ENCODE measurements at regions not wholly inside any gene's neighbourhood (a gene's known extent, or its start where the extent isn't known, plus 50 kb on each side); places are given as distances from the start of the nearest gene placed in this dataset.

DNA sequence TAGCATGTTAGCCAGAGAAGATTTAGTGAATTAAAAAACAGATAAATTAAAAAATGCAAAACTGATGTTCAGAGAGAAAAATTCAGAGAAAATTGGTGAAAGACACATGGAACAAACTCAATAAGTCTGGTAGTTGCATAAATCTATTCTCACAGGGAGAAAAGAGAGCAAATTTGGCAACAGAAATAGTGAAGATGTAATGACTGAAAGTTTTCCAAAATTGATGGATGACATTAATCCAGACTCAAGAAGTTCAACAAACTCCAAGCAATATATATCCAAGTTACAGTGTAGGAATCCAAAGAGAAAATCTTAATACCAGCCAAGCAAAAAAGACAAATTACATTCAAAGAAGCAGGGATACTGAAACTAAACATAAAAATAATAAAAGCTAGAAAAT lies 302.7 kb upstream of the ARPP21 start:
- no peak for FAIRE-seq

DNA sequence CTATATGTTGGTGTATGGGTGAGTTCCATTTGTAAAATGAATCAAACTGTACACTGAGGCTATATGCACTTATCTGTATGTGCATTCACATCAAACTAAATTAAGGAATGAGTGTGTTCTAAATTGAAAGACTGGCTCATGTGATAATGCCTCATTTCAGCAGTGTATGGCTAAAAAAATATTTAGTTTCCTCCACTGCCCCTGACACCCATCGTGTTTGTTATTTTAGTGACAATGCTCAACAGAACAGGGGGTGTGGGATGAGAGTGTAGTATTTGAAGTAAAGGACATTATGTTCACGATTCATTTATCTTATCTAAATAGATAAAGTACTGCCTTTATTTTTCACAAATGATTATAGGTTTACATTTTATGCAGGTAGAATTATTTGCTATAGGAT lies 301.1 kb upstream of the ARPP21 start:
- no peak for FAIRE-seq

DNA sequence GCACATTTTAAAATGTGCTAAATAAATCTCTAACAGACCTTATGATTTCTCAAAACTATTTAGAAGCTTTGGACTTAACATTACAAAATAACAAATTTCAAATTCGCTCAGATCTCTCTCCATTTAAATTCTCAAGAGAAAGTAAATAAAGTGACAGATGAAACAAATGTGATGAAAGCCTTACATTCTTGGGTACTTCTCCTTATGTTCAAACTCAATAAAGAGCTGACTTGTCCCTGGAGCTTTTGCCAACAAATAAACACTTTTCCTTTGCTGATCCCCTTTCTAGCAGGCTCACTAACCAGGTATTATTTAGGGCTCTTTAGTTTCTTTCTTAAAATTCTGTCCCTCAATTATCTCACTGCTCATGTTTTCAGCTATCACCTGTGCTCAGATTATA lies 259.1 kb upstream of the ARPP21 start:
- no peak for FAIRE-seq

DNA sequence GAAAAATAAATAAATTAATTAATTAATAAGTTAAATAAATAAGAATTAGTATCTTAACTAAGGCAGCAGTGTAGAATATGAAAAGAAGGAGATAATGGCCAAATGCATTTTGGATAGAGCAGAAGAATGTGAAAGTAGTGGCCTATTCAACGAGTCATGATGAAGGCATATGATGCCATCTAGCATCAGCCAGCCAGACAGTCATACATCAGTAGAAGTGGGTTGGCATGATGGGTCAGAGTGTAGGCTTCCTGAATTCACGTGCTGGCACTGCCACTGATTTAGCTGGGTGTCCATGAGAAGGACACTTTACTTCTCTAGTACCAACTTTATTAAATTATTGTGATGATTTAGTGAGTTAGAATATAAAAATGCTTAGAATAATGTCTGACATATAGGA lies 256.1 kb upstream of the ARPP21 start:
- FAIRE-seq: no peak

DNA sequence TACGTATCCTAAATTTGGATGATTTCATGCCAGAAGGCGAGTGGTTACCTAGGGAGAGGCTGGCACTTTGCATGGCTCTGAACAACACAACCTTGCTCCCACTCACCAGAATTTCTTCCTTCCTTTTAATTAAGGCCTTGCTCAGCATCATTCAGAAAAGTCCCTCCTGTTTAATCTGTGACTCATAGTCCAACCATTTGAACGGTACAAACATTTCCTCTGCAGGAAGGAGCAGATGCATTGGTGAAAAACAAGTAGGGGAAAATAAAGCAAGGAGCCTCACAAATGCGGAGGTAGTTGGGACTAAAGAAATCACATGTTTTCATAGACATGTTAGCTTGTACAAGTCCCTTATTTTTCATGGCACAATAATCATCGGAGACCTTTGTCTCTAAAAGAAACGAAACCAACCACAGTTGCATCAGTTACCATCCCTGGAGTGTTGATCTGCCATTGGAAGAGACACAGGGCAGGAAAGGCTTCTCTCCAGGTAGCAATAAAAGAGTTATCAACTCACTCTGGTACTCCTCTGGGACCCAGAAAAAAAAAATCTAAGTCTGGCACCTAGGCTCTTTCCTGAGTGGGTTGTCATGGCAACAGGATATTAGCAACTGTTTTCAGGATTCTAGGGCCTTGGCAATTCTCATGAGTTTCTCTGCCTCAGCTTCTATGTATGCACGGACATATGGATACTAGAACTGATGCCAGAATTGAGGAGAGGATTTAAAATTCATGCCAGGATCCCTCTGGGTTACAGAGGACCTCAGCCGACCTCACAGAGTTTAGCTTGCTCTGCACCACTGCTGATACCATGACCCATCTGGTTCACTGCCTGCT lies 255.4 kb upstream of the ARPP21 start:
- no peak for FAIRE-seq

DNA sequence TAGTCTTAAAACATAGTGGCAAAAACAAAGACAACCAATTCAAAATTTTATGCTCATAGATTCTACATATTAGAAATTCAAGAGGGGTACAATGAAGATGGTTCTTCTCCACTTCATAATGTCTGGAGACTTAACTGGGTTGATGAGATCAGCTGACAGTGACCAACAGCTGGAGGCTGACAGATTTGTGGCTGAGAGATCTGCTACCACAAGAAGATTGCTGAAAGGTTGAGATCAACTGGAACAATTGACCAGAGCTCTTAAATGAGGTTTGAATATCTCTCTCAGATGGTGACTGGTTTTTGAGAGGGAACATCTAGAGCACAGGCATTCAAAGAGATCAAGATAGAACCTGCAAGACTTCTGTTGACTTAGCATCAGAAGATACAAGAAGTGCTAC lies 254.1 kb upstream of the ARPP21 start:
- no peak for FAIRE-seq

DNA sequence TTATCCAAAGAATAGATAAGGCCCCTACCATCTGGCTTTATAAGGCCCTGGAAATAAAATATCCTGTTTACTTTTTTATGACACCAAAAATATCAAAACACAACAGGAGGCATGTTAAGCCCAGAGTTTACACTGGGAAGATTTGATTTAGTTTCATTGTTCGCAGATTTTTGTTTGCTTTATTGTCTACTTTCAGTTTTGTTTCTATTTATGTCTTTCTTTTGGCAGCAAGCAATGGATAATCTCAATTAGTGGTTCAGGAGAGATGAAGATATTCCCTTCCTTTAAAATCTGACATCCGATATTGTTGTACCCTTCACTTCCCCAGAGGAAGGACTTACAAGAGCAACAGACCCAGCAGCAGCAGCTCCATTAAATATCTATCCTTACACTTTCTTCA lies 249.4 kb upstream of the ARPP21 start:
- FAIRE-seq: no peak

DNA sequence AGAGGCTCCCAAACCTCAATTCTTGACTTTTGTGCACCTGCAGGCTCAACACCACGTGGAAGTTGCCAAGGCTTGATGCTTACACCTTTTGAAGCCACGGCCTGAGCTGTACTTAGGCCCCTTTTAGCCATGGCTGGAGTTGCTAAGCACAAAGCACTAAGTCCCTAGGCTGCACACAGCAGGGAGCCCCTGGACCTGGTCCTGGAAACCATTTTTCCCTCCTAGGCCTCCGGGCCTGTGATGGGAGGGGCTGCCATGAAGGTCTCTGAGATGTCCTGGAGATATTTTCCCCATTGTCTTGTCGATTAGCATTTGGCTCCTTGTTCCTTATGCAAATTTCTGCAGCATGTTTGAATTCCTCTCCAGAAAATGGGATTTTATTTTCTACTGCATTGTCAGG lies 247.1 kb upstream of the ARPP21 start:
- no peak for FAIRE-seq

DNA sequence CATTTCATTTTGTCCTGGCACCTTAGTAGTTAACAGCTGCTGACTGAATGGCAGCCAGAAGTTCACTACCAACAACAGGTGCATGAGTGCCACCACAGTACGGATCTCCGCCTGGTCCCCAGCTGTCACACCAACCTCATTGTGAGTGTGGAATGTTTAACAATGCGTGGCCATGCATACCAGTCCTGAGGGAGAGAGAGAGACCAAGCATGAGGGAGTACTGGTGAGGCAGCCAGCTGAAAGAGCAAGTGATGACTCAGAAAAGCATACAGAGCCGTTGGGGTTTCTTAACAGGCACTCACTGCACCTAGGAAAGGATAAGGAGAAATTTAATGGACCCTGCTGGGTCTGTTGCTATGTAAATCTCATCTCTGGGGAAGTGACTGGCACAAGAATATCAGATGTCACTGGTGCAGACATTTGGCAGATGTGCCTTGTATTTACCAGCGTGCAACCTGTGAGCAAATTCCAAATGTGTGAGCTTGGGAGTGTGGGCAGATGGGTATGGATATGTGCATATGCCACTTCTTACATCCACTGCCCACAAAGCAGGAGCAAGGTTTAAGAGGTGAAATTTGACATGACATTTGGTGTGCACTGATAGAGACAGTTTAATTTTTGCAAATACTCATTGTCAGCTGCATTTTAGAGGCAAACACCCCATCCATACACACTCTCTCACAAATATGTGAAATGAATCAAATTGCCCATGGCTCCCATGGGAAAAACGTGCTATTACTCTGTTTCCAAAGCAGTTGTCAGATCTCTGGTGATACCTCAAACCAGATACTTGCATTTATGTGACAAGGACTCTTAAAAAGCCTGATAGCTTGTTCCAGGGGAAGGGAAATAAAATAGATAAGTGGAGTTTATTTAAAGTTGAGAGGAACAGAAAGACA lies 245.2 kb upstream of the ARPP21 start:
- FAIRE-seq: no peak

DNA sequence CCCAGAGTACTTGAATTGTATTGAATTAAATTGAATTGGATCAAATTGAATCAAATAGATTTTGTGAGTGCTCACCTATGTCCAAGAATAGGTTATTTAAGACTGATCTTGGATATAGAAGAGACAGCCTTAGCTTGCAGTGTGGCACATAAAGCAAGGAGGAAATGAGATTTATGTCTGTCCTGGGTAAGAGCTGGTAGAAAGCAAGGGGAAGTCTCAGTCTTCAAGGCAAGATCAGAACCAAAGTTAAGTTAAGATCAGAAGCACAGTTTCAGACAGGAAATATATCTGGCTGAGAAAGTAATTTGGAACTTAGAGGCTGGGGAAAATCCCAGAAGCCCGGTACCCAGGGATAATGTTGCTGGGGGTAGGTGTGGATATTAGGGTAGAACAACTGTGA lies 244.4 kb upstream of the ARPP21 start:
- no peak for FAIRE-seq

DNA sequence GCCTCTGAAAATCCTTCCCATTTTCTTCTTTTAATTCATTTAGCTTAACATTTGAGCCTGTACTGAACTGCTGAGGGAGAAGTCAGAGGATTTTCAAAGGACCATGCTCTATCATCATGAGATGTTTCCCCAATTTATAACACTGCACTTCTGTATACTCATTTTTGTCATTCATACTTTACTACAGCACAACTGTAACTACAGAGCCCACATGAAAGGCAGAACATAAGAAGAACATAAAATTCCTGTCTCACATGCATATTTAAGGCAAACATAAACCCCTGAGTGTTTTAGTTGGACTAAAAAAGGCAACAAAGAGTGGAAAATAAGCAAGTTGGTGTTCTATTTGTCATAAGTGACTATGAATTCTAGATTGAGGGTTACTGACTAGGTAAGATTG lies 237.7 kb upstream of the ARPP21 start:
- no peak for FAIRE-seq

DNA sequence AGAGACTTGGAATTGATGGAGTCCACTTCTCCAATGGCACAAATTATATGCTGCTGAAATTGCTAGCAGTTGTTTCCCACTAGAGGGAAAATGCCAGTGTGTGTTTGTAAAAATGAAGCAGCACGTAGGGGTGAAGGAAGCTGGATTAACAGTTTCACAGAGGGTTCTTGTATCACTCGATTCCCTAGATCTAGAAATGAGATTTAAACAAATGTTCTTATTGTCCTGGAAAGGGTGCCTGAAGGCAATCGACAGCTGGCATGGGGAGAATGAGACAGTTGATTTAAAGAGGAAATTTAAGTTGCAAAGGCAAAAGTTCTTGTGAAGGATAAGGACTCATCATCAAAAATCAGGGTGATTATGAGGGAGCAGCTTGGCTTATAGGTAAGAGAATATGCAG lies 234.8 kb upstream of the ARPP21 start:
- no peak for FAIRE-seq

DNA sequence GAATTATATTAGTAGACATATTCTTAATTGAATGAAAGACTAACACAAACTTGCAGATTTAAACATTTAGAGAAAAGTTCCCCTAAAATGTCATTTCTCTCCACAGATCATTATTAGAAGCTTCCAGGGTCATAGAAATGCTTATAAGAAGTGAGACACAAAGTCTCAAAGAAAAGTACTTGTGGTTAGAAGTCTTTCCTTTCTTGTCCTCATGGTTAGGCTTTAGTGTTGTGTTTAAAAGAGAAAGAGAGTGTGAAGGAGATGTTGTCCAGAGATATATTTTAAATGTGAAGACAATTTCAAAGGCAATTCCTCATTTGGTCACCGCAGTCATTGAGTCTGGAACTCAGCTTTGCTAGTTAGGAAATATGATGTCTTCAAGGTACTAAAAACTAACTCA lies 230.4 kb upstream of the ARPP21 start:
- no peak for FAIRE-seq

DNA sequence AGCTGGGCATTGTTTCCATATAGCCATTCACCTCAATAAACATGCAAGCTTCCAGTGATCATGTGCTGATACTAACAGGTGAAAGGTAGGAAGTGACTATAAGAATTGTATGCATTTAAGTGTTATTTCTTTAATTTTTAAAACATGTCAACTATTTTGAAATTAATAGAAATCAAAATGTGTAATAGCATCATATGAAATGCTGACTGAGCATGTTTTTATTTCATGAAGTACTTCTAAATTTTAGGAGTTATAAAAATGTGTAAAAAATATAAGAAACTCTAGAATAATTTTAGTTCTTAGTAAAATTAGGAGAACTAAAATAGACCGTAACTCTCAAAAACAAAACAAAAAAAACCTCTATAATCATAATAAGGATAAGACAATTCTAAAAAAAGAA lies 229.3 kb upstream of the ARPP21 start:
- peak; percentile 86 for FAIRE-seq

DNA sequence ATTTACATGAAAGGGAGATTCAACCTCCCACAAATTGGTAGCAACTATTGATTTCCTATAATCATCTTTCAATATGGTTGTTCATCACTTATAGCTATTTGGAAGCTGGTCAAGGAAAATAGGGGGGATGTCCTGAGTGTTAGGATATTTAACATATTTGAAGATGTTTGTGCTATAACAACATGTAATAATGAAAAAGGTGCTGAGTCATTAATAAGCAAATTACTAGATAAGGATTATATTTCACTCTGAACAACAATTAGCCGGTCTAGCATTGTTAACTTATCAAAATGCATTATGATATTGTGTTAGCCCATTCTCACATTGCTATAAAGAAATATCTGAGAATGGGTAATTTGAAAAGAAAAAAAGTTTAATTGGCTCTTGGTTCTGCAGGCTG lies 225.8 kb upstream of the ARPP21 start:
- no peak for FAIRE-seq

DNA sequence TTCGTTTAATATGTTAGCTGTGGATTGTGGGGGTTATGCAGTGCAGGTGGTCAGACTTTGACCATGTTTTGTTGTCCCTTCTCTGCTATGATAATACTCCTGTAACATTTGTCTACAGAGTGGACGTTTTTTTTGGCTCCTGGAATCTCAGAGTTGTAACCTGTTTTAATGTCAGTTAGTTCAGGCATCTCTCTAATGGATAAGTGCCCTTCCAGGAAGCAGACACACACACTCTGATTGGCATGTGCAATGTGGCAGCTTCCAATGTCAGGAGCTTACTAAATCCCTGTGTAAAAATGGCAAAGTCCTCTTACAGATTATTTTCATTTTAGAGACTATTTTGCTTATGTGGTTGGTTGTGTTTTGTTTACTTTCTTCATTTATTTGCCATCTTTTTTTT lies 222.2 kb upstream of the ARPP21 start:
- no peak for FAIRE-seq

DNA sequence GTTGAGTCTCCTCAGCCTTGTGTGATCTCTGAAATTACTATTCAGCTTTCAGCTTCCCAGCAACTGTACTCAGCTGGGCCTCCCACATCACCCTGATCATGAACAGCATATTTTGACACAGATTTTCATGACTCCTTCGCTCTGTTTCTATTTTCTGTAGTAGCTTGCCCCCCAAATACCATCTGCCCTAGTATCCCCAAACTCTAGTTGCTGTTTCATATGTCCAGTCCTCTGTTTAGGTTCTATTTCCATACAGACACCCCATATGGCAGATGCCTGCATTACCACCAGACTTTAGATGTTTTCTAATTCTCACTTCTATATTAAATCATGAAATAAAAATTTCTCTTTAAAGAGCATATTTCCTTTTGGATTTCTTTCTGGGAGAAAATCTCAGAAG lies 217.2 kb upstream of the ARPP21 start:
- no peak for FAIRE-seq

DNA sequence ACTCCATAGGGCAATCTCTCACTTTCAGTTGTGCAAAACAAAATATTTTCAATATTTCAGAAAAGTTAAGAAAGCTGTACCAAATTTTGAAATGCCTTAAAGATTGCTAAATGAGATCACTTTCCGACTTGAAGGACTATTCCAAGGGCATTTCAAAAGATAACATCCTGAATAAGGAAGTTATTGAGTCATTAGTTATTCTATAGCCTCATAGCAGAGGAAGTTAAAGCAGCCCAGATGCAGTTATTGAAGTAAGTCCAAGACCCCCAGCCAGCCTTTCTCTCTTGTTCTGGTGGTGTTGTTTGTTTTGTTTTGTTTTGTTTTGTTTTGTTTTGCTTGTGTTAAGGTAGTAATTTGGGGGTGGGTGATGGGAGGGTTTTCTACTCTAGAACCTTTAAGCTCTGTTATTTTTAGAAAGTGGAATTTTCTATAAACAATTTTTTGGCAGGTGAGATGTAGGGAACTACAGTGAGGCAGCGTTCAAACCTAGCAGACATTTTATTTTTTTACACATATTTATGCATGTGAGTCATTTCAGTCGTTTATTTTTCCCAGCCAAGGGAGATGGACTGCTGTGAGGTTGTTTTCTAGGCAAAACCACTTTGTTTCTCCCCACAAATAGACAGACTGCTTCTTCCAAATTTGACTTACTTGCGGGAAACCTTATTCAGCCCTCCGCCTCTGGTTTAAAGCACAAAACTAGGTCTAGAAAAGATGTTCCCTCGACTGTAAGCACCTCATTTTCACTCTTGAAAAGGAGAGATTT lies 216.3 kb upstream of the ARPP21 start:
- no peak for FAIRE-seq

DNA sequence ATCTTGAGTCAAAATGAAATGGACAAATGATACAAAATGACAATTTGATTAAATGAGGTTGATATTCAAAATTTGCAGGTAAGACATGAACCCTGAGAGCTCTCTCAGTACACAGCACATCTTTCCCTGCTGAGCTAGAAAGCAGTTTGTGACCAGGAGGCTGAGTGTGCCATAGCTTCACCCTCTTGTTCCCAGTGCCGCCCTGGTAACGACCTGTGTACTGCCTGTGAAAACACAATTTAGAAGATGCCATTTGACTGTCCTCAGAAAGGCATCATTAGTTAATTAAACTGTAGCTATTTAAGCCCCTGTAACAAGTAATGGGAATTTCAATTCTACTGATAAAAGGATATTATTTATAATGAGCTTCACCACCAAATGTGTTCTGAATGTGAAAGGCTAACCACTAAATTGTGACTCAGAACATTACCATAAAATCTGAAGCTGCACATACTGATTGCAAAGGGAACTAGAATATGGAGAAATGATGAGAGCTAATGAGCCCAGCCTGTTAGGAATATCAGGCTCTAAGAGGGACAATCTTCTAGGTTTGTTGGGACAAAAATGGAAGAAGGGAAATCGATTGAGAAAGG lies 212.9 kb upstream of the ARPP21 start:
- no peak for FAIRE-seq

DNA sequence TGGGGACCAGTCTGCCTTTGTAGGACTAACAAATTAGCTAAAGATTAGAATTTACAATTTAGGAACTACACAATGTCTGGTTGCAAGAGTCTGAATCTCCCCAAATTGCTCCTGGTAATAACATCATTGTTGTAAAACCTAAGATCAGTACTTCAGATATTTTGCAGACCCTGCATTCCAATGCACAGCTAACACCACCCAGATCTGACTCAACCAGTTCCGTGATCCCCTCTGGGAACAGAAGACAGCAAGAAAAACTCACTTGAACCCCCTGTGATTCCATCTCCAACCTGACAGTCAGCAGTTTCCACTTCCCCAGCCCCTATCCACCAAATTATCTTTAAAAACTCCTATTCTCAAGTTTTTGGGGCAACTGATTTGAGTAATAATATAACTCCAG lies 201.9 kb upstream of the ARPP21 start:
- FAIRE-seq: no peak

DNA sequence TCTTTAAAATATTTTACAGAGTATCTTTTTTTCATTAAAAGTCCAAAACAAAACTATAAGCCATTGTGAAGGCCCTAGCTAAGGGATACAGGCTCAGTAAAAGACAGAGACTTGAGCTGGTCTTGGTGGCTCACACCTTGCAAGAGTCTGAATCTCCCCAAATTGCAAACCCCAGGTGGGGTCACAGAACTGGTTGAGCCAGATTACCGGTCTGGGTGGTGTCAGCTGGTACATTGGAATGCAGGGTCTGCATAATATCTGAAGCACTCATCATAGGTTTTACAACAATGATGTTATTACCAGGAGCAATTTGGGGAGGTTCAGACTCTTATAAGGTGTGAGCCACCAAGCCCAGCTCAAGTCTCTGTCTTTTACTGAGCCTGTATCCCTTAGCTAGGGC lies 201.2 kb upstream of the ARPP21 start:
- FAIRE-seq: no peak

DNA sequence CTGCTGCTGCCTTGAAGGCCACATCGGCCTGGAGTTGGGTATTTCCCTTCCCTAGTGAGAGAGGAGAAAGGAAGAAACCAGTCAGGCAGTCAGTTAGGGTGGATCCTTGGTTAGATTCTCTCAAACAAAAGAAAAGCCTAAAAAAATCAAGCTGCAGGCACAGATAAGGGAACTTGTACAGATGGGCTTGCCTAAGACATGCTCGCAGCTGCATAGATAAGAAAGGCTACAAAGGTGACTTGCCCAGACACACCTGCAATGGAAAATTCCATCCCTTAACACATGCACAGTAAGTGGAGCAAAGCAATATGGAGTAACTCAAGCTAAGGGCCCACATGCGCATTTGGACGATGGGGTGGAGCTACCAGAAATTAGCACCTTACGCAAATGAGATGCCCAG lies 199.7 kb upstream of the ARPP21 start:
- FAIRE-seq: no peak

DNA sequence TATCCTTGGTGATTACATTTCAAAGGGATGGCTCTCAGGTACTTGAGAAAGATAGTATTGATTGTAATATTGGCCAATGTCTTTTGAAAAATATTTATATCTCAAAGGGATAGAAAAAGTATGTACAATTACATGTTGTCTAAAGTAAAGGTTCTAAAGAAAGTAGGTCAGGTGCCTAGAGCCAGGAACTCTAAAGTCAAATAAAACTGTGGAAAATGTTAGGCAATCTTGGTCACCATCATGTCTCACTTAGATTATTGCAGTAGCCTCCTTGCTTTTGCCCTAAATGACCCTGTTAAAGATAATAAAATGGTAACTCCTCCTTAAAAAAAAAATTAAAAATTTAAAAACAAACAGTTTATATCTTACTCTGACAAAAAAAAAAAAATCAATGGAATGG lies 198.5 kb upstream of the ARPP21 start:
- FAIRE-seq: no peak

Measured in endometrium (tissue), 2 donors.